ENCODE measurements at regions not wholly inside any gene's neighbourhood (a gene's known extent, or its start where the extent isn't known, plus 50 kb on each side); places are given as distances from the start of the nearest gene placed in this dataset.
A peak's percentile ranks its signal among the peaks of the same experiment; 100 is the strongest.
"Not testable (repeated sequence)": the region's sequence is repeated elsewhere in the genome, so short reads cannot be mapped to it uniquely, and the experiment has no call there.

DNA sequence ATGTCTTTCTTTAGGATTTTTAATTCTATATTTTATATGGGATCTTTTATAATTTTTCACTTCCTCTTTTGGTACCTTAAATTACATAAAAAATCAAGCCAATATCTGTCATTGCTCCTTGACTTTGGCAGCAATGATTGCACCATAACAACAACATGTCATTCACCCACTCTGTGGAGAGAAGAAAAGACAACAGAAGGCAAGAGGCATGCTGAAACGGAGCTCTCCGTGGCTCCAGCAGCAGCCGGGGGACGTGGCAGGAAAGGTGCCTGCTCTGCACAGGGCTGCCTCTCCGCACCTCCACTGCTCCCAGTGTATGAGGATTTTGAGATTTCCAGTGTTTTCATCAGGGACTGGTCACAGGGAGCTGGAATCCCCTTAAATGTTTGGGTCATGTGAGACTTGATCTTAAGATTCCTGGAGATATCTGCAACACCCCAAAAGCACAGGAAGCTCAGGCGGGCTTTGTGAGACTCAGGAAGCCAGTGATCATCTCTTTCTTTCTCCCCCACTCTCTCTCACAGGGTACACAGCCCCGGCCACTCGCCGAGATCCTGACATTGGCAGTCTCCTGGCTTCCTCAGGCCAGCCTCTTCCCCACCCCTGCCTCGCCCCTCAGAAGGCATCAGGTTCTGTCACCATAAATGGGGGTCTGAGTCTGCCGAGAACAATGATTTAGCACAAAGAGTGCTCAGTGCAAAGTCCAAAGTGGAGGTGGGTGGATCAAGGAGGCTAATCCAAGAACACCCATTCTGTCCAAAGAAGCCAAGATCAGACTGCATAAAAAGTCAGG is 74.6 kb downstream of the ACTL7B start:
- H3K27me3 Mint-ChIP-seq: peaks cover 20 to 33% of the 10 kb centered on the region in 2 donors
- H3K4me3 ChIP-seq (ENCODE audit: control insufficient read depth in 1 of 2, extremely low read depth in 1 of 2, low read length in 1 of 2): no peak overlapping the region

DNA sequence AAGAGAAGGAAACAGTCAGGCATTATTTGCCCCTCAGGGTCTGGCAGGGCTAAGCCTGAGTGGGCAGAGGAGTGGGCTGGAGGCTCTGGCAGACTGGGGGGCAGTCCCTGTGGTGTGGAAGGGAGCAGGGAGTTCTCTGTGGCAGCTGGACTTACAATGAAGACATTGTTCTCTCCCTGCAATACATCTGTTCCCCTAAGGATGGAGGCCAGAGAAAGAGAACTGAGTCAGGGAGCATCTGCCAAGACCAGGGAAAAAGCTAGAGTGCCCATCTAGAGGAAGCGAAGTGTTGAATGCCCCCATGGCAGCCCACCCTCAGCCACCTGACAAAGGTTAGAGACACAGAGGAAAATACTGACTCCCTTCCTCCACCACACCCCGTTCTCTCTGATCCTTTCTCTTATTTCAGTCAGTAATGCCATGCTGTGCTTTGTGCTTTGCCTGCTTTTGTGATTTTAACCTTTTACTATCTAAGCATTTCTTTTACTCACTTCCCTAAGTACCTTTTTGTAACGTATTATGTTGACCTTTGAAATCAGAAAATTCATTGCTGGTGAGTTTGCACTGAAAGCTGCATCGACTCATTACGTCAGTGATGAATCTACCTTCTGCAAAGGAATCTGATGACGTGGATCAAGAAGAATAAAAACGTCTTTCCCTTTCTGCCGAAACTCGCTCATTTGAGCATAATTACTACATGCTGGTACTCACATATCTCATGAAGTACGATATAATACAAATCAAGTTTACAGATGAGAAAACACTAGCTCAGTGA is 76.0 kb downstream of the ACTL7B start:
- Histone ChIP-seq H3K27me3 (replicated peaks in 1 of 2; ENCODE audit: control insufficient read depth in 2 of 2, extremely low read depth in 1 of 2, insufficient read depth in 2 of 2, low read length in 1 of 2) (peaks cover 0 to 22% of the 10 kb centered on the region in 2 experiments), H3K4me3 (ENCODE audit: control insufficient read depth in 1 of 2, extremely low read depth in 1 of 2, low read length in 1 of 2) (no peak overlapping the region), H3K27ac (ENCODE audit: low read length) (no peak overlapping the region), H3K36me3 (ENCODE audit: control insufficient read depth in 2 of 2, extremely low read depth in 1 of 2, insufficient read depth in 1 of 2, low read length in 1 of 2) (no peaks in the 10 kb centered on the region), H3K4me1 (ENCODE audit: control insufficient read depth in 1 of 2, extremely low read depth in 1 of 2, insufficient read depth in 2 of 2, low read length in 2 of 2) (peaks cover 0 to 2% of the 10 kb centered on the region in 2 experiments), H3K9me3 (no peaks in the 10 kb centered on the region)
- WGBS (ENCODE audit: insufficient coverage): 92% methylated on average over 8 of the region's 10 CpGs
- ATAC-seq (replicated peaks in 1 of 4) (no peak), DNase-seq (no peak)
- Mint-ChIP-seq H3K36me3 (no peaks in the 10 kb centered on the region), H3K4me1 (peaks cover 3 to 15% (median 11%) of the 10 kb centered on the region in 3 donors), H3K27ac (no peak overlapping the region), H3K4me3 (no peak overlapping the region), H3K27me3 (peaks cover 20 to 35% of the 10 kb centered on the region in 2 donors), H3K9me3 (no peaks in the 10 kb centered on the region)
- POLR2A ChIA-PET: no interaction called here
- CTCF ChIA-PET: no interaction called here

More for the DNA sequence above, 74.6 kb downstream of the ACTL7B start:
- H3K36me3 ChIP-seq (ENCODE audit: control insufficient read depth in 2 of 2, extremely low read depth in 1 of 2, insufficient read depth in 1 of 2, low read length in 1 of 2): no peaks in the 10 kb centered on the region
- H3K4me1 ChIP-seq (ENCODE audit: control insufficient read depth in 1 of 2, extremely low read depth in 1 of 2, insufficient read depth in 2 of 2, low read length in 2 of 2): peaks cover 0 to 4% of the 10 kb centered on the region in 2 experiments
- peaks cover 3 to 21% (median 11%) of the 10 kb centered on the region in 3 donors for H3K4me1 Mint-ChIP-seq
- H3K27me3 ChIP-seq (replicated peaks in 1 of 2; ENCODE audit: control insufficient read depth in 2 of 2, extremely low read depth in 1 of 2, insufficient read depth in 2 of 2, low read length in 1 of 2): peaks cover 0 to 23% of the 10 kb centered on the region in 2 experiments
- ATAC-seq (replicated peaks in 1 of 4) (no peak), DNase-seq (no peak)
- ChIA-PET CTCF (no interaction called here), POLR2A (no interaction called here)
- no peaks in the 10 kb centered on the region for H3K9me3 Mint-ChIP-seq
- no peaks in the 10 kb centered on the region for H3K36me3 Mint-ChIP-seq
- H3K4me3 Mint-ChIP-seq: peak overlapping the region in 1 of 3 donors; percentile 28
- H3K9me3 ChIP-seq: no peaks in the 10 kb centered on the region
- WGBS (ENCODE audit: insufficient coverage): no CpG with 5 or more reads among the region's 11 CpGs
- no peak overlapping the region for H3K27ac Mint-ChIP-seq
- no peak overlapping the region for H3K27ac ChIP-seq (ENCODE audit: low read length)

GRCh38 chr9:108776920-108777639 is 78.7 kb downstream of the ACTL7B start:
- no peak for ATAC-seq (replicated peaks in 1 of 4)
- H3K4me3 ChIP-seq (ENCODE audit: control insufficient read depth in 1 of 2, extremely low read depth in 1 of 2, low read length in 1 of 2): no peak overlapping the region
- no peaks in the 10 kb centered on the region for H3K9me3 ChIP-seq
- no peaks in the 10 kb centered on the region for H3K36me3 Mint-ChIP-seq
- H3K4me1 Mint-ChIP-seq: no peaks in the 10 kb centered on the region
- H3K4me1 ChIP-seq (ENCODE audit: control insufficient read depth in 1 of 2, extremely low read depth in 1 of 2, insufficient read depth in 2 of 2, low read length in 2 of 2): no peaks in the 10 kb centered on the region
- H3K27ac Mint-ChIP-seq: no peak overlapping the region
- CTCF ChIA-PET: interaction anchor here in 1 of 2 donors (0.5 kb wide), 1 partner anchor 38 kb away, joined by 3 read pairs; no protein-coding TSS in a partner anchor
- POLR2A ChIA-PET: no interaction called here
- H3K27me3 Mint-ChIP-seq: peaks cover 20 to 31% of the 10 kb centered on the region in 2 donors
- H3K9me3 Mint-ChIP-seq: no peaks in the 10 kb centered on the region
- H3K27me3 ChIP-seq (replicated peaks in 1 of 2; ENCODE audit: control insufficient read depth in 2 of 2, extremely low read depth in 1 of 2, insufficient read depth in 2 of 2, low read length in 1 of 2): peaks cover 0 to 22% of the 10 kb centered on the region in 2 experiments
- H3K4me3 Mint-ChIP-seq: no peak overlapping the region
- DNase-seq: no peak
- WGBS (ENCODE audit: insufficient coverage): 43% methylated on average over 2 of the region's 4 CpGs
- no peaks in the 10 kb centered on the region for H3K36me3 ChIP-seq (ENCODE audit: control insufficient read depth in 2 of 2, extremely low read depth in 1 of 2, insufficient read depth in 1 of 2, low read length in 1 of 2)
- no peak overlapping the region for H3K27ac ChIP-seq (ENCODE audit: low read length)

DNA sequence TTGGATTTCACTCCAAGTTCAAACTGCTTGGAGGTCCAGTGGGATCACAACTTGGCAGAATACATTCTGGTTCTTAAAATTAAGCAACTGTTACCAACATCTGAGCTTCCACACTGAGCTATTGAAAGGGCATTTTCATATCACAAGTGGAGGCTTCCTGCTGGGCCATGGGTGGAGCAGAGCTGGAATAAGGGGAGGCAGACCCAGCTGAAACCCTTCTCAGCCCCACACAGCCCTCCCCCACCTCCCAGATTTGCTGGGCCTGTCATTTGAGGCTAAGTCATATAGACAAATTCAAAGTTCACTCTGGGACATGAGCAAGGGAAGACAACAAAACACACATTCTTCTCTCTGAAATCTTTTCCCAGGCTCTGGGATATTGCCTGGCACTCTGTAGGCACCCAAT is 79.9 kb downstream of the ACTL7B start:
- ChIA-PET POLR2A (no interaction called here), CTCF (interaction anchor here (0.7 kb wide), 2 partner anchors 14 to 40 kb away, joined by 4 to 11 read pairs; no protein-coding TSS in a partner anchor)
- Mint-ChIP-seq H3K36me3 (no peaks in the 10 kb centered on the region), H3K27ac (no peak overlapping the region), H3K4me3 (no peak overlapping the region), H3K4me1 (no peaks in the 10 kb centered on the region), H3K27me3 (peaks cover 17 to 24% of the 10 kb centered on the region in 2 donors), H3K9me3 (no peaks in the 10 kb centered on the region)
- ATAC-seq (replicated peaks in 1 of 4) (no peak), DNase-seq (no peak)
- Histone ChIP-seq H3K4me1 (ENCODE audit: control insufficient read depth in 1 of 2, extremely low read depth in 1 of 2, insufficient read depth in 2 of 2, low read length in 2 of 2) (no peaks in the 10 kb centered on the region), H3K36me3 (ENCODE audit: control insufficient read depth in 2 of 2, extremely low read depth in 1 of 2, insufficient read depth in 1 of 2, low read length in 1 of 2) (no peaks in the 10 kb centered on the region), H3K27ac (ENCODE audit: low read length) (no peak overlapping the region), H3K9me3 (no peaks in the 10 kb centered on the region), H3K27me3 (replicated peaks in 1 of 2; ENCODE audit: control insufficient read depth in 2 of 2, extremely low read depth in 1 of 2, insufficient read depth in 2 of 2, low read length in 1 of 2) (peaks cover 0 to 22% of the 10 kb centered on the region in 2 experiments), H3K4me3 (ENCODE audit: control insufficient read depth in 1 of 2, extremely low read depth in 1 of 2, low read length in 1 of 2) (no peak overlapping the region)

- DNase-seq; H3K27ac Mint-ChIP-seq; ATAC-seq (replicated peaks in 1 of 4); H3K9me3 ChIP-seq; H3K4me3 Mint-ChIP-seq; H3K9me3 Mint-ChIP-seq; H3K36me3 ChIP-seq (ENCODE audit: control insufficient read depth in 2 of 2, extremely low read depth in 1 of 2, insufficient read depth in 1 of 2, low read length in 1 of 2); POLR2A ChIA-PET; H3K27ac ChIP-seq (ENCODE audit: low read length); H3K4me1 ChIP-seq (ENCODE audit: control insufficient read depth in 1 of 2, extremely low read depth in 1 of 2, insufficient read depth in 2 of 2, low read length in 2 of 2); H3K4me1 Mint-ChIP-seq; H3K36me3 Mint-ChIP-seq; H3K4me3 ChIP-seq (ENCODE audit: control insufficient read depth in 1 of 2, extremely low read depth in 1 of 2, low read length in 1 of 2): not testable (repeated sequence)
- H3K27me3 ChIP-seq (replicated peaks in 1 of 2; ENCODE audit: control insufficient read depth in 2 of 2, extremely low read depth in 1 of 2, insufficient read depth in 2 of 2, low read length in 1 of 2): peaks cover 0 to 17% of the 10 kb centered on the region in 2 experiments
- WGBS (ENCODE audit: insufficient coverage): 87% methylated on average over 5 of the region's 7 CpGs
- CTCF ChIA-PET: interaction anchor here in 1 of 2 donors (0.8 kb wide), 1 partner anchor 30 kb away, joined by 3 read pairs; no protein-coding TSS in a partner anchor
- peaks cover 8 to 17% of the 10 kb centered on the region in 2 donors for H3K27me3 Mint-ChIP-seq
These were observed 81.7 kb downstream of the ACTL7B start for GRCh38 chr9:108774088-108774487.

GRCh38 chr9:108772301-108772894 is 83.4 kb downstream of the ACTL7B start:
- no peaks in the 10 kb centered on the region for H3K4me1 ChIP-seq (ENCODE audit: control insufficient read depth in 1 of 2, extremely low read depth in 1 of 2, insufficient read depth in 2 of 2, low read length in 2 of 2)
- H3K27ac ChIP-seq (ENCODE audit: low read length): no peak overlapping the region
- CTCF ChIA-PET: interaction anchor here in 1 of 2 donors (0.5 kb wide), 1 partner anchor 185 kb away, joined by 3 read pairs; no protein-coding TSS in a partner anchor
- H3K36me3 Mint-ChIP-seq: no peaks in the 10 kb centered on the region
- POLR2A ChIA-PET: interaction anchor here in 1 of 2 donors (0.5 kb wide), 1 partner anchor 17 kb away, joined by 4 read pairs; no protein-coding TSS in a partner anchor
- peaks cover 0 to 5% of the 10 kb centered on the region in 2 donors for H3K27me3 Mint-ChIP-seq
- no peaks in the 10 kb centered on the region for H3K4me1 Mint-ChIP-seq
- no peaks in the 10 kb centered on the region for H3K9me3 ChIP-seq
- DNase-seq: no peak
- H3K27ac Mint-ChIP-seq: no peak overlapping the region
- ATAC-seq (replicated peaks in 1 of 4): no peak
- no peak overlapping the region for H3K4me3 Mint-ChIP-seq
- 67% methylated on average over 1 of the region's 6 CpGs for WGBS (ENCODE audit: insufficient coverage)
- H3K4me3 ChIP-seq (ENCODE audit: control insufficient read depth in 1 of 2, extremely low read depth in 1 of 2, low read length in 1 of 2): no peak overlapping the region
- peaks cover 0 to 6% of the 10 kb centered on the region in 2 experiments for H3K27me3 ChIP-seq (replicated peaks in 1 of 2; ENCODE audit: control insufficient read depth in 2 of 2, extremely low read depth in 1 of 2, insufficient read depth in 2 of 2, low read length in 1 of 2)
- H3K9me3 Mint-ChIP-seq: peaks cover 0 to 10% (median 0%) of the 10 kb centered on the region in 3 donors
- H3K36me3 ChIP-seq (ENCODE audit: control insufficient read depth in 2 of 2, extremely low read depth in 1 of 2, insufficient read depth in 1 of 2, low read length in 1 of 2): no peaks in the 10 kb centered on the region
